HG03135 (cell line): ENCODE measurements at regions not wholly inside any gene's neighbourhood (a gene's known extent, or its start where the extent isn't known, plus 50 kb on each side); places are given as distances from the start of the nearest gene placed in this dataset.

Source experiments
- ATAC-seq: cut with Tn5 transposase; IDR thresholded peaks from one replicate; pipeline ENCODE4 v1.9.1; 2021; ENCODE audit warnings: mild to moderate bottlenecking, moderate library complexity; ENCODE audit not compliant: unreplicated experiment

GRCh38 chr7:142308326-142308725, 50.5 kb upstream of the PRSS58 start:
- ATAC-seq = no peak
